Limb (tissue), 2 donors: ENCODE measurements at regions not wholly inside any gene's neighbourhood (a gene's known extent, or its start where the extent isn't known, plus 50 kb on each side); places are given as distances from the start of the nearest gene placed in this dataset.

Experiments used
- DNase-seq, 2 donors: peaks; one replicate each; pipeline ENCODE4 v3.0.0-alpha.2; 2016; ENCODE audit errors: extremely low spot score in 2 of 2

DNA sequence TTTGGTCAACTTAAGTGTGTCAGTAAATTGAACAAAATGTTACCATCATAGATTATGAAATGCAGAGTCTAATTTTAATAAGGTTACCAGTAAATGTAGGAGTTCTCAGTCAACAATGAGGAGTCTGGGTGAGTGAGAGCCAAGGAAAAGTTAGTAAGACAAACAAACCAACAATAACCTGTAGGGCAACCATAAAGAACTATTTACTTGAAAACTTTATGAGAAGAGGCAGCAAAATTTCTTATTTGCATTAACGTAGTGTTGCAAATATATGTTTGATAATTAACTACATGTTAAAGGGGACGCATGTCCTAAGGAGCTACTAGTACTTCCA is 131.1 kb upstream of the SOX4 start:
- no peak for DNase-seq

DNA sequence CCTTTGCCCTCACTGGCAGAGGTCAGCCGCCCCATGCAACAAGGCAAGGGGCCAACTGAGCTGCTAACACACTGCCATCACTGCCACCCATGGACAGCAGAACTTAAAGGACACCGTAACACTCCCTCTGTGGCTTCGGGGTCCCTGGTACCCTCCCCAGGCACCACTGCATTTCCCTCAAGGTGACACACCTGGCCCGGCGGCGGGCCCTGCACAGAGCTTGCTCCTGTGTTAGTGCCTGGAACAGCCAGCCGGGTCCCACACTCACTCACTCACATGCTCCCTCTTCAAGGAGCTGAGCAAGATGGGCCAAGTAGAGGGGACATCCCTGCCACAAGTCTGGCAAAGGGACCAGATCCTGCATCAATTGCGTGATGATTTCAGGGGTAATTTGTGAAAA is 126.5 kb upstream of the SOX4 start:
- DNase-seq, result no peak

DNA sequence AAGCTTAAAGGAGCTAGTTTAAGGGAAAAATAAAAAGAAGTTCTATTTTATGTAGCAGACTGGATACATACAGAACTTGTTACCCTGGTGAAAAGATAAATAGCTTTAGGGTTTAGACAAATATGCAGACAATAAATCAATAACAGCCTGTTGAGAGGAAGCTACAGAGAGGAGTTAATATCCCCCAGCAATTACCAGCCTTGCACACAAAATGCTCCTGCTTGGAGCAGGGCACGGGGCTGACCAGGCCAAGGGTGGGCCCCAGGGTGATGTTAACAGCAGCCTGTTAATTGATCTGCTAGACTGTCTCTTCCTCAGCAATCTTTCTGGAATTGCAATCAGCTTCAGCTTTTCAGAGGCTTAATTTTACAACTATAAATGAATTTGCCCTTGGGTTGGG is 125.1 kb upstream of the SOX4 start:
- no peak for DNase-seq

DNA sequence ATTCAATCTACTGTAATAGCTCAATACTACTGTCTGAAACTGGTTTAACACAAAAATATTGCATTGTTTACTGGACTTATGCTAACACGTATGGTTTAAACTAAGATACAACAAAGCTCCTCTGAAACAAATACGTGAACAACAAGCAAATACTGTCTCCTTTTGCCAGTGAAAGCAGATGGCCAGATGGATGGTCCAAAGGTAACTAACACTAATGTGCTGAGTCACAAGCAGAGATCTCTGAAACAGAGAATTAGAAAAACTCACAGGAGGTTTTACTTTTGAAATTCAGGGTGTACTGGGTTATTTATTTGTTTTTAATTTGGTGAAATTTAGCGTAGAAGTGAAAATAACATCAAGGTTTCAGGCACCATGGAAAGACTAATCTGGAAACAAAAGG is 124.3 kb upstream of the SOX4 start:
- DNase-seq, result no peak

DNA sequence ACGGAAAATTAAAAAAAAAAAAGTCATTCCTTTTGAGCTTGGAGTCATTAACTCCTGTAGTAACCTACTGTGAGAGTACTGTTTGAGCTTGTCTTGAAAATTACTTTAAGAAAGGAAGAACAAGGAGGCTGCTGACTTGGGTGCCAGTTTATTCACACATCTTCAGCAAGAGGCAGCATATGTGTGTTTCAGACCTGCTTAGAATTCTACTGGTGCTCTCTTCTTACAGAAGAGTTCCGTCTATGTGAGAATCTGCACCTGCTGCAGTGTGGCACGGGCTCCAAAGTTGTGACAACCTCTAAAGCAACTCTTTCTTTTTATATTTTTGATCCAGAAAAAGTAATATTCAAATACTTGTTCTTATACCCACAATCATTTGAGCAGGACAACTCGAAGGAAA is 117.4 kb upstream of the SOX4 start:
- DNase-seq, result no peak

DNA sequence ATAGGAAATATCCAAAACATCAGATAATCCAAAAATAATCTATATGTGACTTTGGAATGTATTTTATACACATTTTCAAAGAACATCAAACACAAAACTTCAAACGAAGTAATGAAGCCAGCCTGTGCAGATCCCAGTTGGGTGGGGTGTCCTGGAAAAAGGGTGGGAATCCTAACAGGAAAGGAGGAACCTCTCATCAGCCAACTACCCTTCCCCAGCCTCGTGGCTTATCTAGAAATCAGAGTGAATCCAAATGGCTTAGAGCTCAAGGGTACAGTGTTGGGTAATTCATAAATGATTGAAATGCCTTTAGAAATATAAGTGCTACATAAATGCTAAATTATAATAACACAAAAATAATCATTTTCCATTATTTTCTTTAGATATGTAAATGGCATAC is 115.1 kb upstream of the SOX4 start:
- DNase-seq, result no peak

DNA sequence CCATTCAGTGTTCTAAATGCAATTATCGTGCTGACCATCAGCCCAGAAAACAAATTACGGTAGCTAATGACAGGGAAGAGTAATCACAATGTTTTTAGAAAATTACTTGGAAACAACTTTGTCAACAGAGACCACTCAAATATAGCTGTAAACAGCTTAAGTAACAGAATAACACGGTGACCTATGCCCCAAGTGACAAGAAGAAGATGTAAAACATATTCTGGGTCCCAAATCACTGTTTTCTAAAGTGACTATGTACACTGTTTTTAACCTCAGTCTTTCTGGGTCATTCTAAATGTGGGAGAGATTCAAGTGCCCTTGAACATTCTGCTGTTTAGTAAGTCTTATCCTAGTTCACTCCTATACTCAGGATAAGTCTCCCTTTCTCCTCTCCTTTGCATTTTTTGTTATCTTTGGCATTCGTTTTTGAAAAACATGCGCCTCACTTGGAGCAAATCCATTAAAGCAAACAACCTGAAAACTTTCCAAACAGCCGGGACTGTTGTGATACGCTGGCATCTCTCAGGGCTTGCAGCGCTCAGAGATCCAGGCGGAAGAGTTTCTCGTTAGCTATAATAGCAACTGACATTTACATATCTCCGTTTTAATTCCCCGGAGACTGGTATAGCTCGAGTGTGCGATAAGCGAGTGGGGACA is 114.5 kb upstream of the SOX4 start:
- DNase-seq, result no peak

DNA sequence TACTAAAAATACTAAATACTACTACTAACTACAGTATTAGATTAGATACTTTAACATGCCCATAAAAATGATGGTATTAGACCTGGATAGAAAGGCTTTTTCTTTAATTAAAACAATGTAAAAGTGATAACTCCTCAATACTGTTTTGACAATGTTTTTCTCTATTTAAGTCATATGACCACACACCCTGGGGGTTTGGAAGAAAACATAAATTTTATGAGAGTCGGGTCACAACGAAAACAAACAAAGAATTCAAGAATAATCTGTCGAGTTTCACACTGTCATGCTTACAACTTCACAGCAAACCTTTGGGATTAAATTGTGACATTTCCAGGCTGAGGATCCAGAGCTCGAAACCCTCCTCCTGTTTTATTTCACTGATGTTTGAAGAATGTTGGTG is 107.4 kb upstream of the SOX4 start:
- DNase-seq, result no peak

DNA sequence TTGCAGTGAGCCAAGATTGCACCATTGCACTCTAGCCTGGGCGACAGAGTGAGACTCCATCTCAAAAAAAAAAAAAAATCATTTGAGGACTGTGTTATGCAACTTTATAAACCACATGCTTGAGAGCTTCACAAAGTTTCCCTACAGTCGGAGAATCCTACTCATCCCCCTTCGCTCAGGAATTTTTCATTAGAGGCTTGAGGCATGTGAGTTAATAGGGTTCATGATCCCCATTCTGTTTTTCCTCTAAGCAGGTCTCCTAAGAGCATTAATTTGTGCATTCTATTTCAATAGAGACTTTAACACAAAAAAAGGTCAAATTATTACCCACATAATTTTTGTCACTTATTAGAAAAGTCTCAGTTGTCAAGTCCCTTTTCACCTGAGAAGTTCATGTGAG is 103.7 kb upstream of the SOX4 start:
- DNase-seq, result no peak

DNA sequence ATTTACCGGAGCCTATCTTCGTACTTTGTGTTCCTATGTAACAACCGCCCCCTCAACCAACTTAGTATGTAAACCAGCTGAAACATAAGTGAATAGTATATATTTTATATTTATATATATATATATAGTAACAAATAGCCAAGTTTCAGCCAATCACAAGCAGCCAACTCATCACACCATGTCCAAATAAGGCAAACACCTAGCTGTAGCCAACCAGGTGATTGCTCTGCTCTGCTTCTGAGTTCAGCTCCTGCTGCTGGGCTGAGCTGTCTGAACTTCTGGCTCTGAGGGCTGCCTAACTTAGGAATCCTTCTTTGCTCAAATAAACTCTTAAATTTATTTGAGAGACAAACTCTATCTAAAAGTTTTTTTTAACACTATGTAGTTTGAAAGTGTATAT is 101.6 kb upstream of the SOX4 start:
- DNase-seq, result no peak

DNA sequence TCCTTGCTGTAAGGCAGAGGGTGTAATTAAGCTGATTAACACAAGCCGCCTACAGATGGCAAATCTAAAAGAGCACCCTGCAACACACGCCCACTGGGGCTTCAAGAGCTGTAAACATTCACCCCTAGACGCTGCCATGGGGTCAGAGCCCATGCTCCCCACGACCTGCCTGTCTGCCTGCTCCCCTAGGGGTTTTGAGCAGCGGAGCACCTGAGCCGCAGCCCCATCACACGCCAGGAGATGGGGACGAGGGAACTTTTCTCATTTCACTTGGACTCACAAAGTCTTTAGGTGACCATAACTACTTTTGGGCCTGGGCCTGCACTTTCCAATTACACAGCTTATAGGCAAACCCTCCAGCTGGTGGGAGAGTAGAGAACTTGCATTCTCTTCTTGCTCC is 99.0 kb upstream of the SOX4 start:
- no peak for DNase-seq

DNA sequence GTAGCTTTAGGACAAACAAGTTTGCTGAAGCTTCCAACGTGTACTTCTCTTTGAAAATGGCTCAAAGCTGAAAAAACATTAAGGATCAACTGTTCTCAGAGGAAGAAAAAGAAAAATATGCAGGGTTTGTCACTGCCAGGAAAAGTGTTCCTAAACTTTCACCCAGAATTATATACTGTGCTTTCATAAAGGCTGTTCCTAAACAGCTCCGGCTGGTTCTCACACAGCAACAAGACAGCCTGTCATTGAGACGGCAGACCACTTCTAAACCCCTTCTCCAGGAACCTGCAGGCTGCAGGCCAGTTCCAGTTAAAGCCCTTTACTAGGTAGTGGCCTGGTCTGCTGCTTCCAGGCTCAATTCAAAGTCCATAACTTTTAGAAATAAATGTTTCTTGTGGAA is 97.4 kb upstream of the SOX4 start:
- peak; percentile 27 to 40 for DNase-seq

DNA sequence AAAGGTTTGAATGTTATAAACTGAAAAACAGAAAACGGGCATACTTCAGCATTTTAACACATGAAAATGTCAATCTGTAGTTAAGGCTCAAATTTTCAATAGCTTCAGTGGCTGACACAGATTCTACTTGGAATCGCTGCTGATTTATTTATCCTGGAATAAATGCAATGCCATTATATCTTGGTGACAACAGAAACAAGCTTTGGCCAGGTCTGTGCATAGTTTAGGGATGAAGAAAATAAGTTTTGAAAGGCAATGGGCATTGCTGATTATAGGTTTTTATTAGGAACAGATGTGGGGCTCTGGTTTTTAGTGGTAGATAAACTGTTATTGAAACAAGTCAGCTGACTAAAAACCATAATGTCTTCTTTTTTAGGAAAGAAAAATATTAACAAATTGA is 96.8 kb upstream of the SOX4 start:
- peak in 1 of 2 donors; percentile 22 for DNase-seq

DNA sequence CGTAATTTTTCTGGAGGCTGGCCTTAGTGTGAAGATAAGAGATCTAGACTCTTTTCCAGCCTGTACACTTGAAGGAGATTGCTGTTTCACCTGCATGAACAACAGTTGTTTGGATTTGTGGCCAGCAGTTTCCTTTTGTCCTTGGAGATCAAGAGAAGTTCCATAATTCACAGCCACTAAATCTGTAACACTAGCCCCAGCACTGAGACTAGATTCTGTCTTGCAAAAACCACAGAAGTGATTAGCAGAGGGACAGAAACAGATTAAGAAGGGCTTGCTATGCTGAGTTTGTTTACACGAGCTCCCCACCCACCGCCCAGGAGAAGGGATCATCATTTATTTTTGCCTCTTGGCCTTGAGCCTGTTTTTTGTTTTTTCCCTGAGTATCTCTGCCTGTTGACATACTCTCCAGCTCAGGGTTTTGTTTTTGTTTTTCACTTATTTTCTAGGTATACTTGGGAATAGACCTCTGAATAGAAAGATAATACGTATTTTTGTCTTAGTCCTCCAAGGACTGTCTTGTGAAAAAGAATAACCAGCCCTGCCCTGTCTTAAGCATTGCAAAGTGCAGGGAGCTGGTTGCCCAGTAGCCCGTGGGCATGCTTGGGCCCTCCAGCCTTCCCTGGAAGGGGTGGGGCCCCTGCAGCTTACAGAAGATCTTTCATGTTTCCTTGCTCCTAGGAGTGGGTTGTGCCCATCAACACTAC is 93.1 kb upstream of the SOX4 start:
- DNase-seq, result no peak

DNA sequence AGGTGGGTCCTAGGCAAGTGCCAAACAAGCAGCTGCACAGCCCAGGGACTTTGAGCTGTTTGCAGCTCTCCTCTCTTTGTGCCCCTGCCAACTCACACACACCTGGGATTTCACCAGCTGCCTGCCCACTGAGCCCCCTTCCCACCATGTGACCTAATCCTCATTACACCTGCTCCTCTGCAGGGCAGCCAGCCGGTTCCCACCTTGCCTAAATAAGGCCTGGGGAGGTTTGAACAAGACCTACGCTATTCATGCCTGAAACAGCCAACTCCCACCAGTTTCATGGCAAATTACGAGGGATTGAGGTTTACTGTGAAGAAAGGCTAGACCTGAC is 92.6 kb upstream of the SOX4 start:
- peak in 1 of 2 donors; percentile 41 for DNase-seq

DNA sequence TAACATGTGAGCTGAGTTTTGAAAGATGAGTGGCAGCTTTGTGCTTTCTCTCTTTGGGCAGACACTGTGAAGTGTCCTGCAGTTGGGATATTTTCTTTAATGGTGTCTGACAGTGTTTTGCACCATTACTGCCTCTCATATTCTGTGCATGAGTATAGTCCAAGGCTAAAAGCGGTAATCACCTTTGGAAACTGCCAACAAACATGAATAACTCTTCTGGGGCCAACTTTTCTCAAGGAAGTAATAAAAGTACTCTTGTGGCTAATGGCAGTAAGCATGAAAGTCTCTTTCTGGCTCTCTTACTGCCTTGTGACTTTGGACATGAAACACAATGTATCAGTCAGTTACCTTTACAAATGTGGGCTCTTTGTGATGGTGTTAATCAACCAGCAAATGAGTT is 91.7 kb upstream of the SOX4 start:
- no peak for DNase-seq

DNA sequence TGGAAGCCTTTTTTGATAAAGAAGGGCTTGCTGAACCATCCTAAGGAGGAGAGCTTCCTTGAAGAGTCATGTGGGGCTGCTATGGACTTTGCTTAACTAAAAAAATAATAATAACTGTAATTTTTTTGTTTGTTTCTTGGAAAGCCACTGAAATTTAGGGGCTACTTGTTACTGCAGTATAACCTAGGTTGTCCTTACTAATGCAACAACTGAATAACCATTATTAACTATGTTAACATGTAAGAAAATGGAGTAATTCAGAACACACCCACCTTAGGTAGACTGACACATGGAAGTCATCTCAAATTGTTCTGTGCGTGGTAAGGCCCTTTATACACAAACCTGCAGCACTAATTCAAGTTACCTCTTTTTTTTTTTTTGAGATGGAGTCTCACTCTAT is 90.9 kb upstream of the SOX4 start:
- DNase-seq, result no peak

DNA sequence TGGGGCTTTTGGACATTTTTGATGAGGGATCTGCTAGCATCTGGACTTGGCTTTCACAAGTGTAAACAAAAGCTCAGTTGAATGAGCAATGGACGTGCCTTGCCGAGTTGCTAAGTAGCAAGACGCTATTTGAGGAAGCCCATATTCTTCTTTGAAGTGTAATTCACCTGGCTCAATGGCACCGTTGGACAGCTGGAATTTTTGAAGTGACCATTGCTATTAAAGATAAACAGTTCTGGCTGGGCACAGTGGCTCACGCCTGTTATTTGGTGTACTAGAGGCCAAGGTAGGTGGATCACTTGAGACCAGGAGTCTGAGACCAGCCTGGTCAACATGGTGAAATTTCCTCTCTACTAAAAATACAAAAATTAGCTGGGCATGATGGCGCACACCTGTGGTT is 88.8 kb upstream of the SOX4 start:
- no peak for DNase-seq

DNA sequence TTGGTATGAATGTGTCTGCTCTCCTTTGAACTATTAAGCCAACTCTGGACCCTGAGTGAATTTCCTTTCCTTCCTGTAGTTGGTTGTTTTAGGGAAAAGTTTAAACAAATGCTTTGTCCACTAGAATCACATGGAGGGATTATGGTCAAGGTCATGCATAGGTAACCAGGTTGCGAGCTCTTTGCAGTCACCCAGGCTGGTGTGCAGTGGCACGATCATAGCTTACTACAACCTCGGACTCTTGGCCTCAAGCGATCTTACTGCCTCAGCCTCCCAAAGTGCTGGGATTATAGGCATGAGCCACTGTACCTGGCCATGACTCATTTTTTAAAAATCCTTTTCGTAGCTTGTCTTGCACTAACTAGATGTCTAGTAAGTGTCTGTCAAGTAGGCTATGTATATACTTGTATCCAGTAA is 88.0 kb upstream of the SOX4 start:
- DNase-seq, result no peak

DNA sequence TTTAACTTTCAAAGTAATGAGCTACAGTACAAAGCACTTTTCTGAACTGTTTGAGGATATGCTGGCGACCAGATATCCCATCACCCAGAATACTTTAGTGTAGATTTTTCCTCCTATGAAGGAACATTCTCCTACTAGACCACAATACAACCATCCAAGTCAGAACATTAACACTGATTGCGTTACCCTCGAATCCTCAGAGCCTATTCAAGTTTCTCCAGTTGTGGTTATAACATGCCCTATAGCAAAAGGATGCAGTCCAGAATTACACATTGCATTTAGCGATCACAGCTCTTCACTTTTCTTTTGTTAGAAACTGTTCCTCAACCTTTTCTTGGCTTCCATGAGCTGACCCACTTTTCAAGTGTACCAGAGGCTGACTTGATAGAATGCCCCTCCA is 87.4 kb upstream of the SOX4 start:
- DNase-seq, result no peak

DNA sequence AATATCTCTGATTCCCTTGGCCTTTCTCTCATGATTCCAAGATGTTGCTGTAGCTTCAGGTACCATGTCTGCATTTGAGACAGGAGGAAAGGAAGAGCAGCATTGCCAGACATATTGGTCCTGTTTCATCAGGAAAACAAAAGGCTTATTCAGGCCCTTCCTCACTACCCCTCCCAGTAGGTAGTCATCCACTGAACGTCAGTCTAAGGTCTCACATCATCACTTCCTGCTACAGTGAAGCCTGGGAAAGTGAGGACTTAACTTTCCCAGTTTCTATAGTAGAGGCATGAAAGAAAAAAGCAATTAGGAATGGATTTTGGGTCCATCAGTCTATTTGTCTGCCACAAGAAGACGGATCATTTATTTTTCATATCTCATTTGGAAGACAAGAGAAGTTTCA is 85.7 kb upstream of the SOX4 start:
- no peak for DNase-seq

DNA sequence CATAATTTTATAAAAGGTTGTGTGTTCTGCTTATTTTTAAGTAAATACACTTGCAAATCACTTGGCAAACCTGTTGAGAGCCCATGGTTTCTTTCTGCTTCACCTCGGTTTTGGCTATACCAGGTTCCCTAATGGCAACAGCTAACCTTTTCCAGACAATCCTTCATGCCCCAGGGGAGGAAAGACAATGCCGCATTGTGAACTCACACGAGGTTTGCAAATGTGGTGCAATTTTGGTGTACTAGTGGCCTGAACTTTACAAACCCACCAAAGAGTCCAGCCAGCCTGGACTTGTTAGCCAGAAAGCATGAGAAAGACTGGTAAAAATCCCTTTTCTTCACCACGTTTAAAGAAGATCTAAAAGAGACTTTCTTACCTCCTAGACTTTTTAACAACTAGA is 84.8 kb upstream of the SOX4 start:
- no peak for DNase-seq

DNA sequence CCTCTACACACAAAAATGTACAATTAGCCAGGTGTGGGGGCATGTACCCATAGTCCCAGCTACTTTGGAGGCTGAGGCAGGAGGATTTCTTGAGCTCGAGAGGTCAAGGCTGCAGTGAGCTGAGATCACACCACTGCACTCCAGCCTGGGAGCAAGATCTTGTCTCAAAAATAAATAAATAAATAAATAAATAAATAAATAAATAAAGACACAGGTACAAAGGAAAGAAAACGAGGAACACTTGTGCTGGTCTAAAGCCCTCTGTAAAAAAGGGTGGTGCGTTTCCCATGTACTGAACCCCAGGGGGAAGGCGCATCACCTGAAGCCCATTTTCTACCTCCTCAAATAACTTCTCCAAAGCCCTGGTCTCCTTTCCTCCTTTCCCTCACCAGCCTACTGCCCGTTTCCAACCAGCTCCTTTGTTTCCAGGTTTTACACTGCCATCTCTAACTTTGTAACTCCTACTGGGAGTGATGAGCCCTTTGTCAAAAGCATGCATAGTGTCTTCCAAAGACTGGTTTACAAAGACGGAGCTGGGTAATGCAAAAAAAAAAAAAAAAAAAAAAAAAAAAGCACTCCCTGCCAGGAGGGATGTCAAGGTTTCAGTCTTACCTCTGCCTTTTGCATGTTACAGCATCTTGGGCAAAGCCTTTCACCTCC is 81.5 kb upstream of the SOX4 start:
- no peak for DNase-seq
